Retinal pigment epithelial cell (primary cell): ENCODE measurements at regions not wholly inside any gene's neighbourhood (a gene's known extent, or its start where the extent isn't known, plus 50 kb on each side); places are given as distances from the start of the nearest gene placed in this dataset.
"Not testable (repeated sequence)": the region's sequence is repeated elsewhere in the genome, so short reads cannot be mapped to it uniquely, and the experiment has no call there.

Source experiments
- DNase-seq: peaks from one replicate; pipeline ENCODE4 v3.0.0-alpha.2; 2010; ENCODE audit warnings: low read depth
- H3K4me3 ChIP-seq: 2 replicates; pipeline ENCODE4 v1.5.1; 2011; ENCODE audit warnings: mild to moderate bottlenecking, low read length, control low read depth, moderate library complexity
- TF ChIP-seq, protein P1 (sequence below): conservative IDR thresholded peaks from 2 replicates; pipeline ENCODE4 v1.5.1; 2011; ENCODE audit warnings: low read depth, low read length, control low read depth, inconsistent platforms

GRCh38 chr6:51129043-51129442 lies 310.4 kb downstream of the TFAP2B start:
- no peak for DNase-seq
- TF ChIP-seq, protein P1, sequence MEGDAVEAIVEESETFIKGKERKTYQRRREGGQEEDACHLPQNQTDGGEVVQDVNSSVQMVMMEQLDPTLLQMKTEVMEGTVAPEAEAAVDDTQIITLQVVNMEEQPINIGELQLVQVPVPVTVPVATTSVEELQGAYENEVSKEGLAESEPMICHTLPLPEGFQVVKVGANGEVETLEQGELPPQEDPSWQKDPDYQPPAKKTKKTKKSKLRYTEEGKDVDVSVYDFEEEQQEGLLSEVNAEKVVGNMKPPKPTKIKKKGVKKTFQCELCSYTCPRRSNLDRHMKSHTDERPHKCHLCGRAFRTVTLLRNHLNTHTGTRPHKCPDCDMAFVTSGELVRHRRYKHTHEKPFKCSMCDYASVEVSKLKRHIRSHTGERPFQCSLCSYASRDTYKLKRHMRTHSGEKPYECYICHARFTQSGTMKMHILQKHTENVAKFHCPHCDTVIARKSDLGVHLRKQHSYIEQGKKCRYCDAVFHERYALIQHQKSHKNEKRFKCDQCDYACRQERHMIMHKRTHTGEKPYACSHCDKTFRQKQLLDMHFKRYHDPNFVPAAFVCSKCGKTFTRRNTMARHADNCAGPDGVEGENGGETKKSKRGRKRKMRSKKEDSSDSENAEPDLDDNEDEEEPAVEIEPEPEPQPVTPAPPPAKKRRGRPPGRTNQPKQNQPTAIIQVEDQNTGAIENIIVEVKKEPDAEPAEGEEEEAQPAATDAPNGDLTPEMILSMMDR, result no peak

GRCh38 chr6:51137777-51138176 lies 319.1 kb downstream of the TFAP2B start:
- DNase-seq, result no peak
- H3K4me3 ChIP-seq, result no peak overlapping the region
- TF ChIP-seq, protein P1, result no peak

More at GRCh38 chr6:51129043-51129442, 310.4 kb downstream of the TFAP2B start:
- no peak overlapping the region for H3K4me3 ChIP-seq

- no peak for DNase-seq
- TF ChIP-seq, protein P1, result no peak
- H3K4me3 ChIP-seq, result no peak overlapping the region
These were observed 321.3 kb downstream of the TFAP2B start for GRCh38 chr6:51139950-51140385.

- TF ChIP-seq, protein P1, result no peak
- no peak for DNase-seq
- no peak overlapping the region for H3K4me3 ChIP-seq
These were observed 322.4 kb downstream of the TFAP2B start for GRCh38 chr6:51141080-51141479.

GRCh38 chr6:51147756-51148155 lies 329.1 kb downstream of the TFAP2B start:
- no peak for DNase-seq
- no peak overlapping the region for H3K4me3 ChIP-seq
- TF ChIP-seq, protein P1, result no peak

DNA sequence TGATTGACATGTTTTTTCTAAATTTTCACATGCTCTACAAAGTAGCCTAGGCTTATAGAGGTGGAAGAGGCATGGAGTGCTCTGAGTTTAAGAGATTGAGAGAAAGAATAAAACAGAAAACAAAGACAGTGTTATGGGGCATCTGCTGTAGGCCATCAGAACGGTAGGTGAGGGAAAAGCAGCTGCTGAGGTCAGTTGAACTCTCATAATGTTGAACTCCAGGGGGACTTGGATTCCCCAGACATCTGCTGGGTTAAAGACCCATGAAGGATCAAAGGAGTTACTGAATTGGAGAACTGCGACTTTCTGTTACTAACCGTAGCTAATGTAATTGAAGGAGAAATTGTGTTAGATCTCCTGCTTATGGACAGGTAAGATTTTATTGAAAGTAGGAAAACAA lies 333.9 kb downstream of the TFAP2B start:
- TF ChIP-seq, protein P1, result no peak
- no peak for DNase-seq
- H3K4me3 ChIP-seq, result no peak overlapping the region

DNA sequence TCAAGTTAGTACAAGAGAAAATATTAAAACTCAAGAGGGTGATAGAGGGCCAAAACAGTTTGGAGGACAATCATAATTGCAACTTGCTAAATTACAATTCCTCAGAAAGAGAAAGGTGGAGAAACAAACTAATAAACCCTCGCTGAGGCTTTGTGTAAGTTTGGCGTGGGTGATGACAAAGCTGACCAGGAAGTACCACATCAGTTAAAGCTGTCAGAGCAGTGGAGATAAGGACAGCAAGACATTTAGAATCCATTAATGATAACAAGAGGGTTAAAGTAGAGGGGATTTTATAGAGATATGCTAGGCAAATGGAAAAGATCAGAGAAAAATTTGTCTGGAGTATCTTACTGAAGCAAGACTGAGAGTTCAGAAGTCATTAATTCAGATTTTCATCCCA lies 334.4 kb downstream of the TFAP2B start:
- no peak overlapping the region for H3K4me3 ChIP-seq
- TF ChIP-seq, protein P1, result no peak
- no peak for DNase-seq

DNA sequence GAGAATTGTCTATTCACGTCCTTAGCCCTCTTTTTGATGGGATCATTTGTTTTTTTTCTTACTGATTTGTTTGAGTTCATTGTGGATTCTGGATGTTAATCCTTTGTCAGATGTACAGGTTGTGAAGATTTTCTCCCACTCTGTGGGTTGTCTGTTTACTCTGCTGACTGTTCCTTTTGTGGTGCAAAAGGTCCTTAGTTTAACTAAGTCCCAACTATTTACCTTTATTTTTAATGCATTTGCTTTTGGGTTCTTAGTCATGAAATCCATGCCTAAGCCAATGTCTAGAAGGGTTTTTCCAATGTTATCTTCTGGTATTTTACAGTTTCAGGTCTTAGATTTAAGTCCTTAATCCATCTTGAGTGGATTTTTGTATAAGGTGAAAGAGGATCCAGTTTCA lies 336.3 kb downstream of the TFAP2B start:
- not testable (repeated sequence) for H3K4me3 ChIP-seq, DNase-seq

GRCh38 chr6:51159260-51159659 lies 340.6 kb downstream of the TFAP2B start:
- not testable (repeated sequence) for H3K4me3 ChIP-seq, DNase-seq
